HG03575 (cell line): ENCODE measurements at regions not wholly inside any gene's neighbourhood (a gene's known extent, or its start where the extent isn't known, plus 50 kb on each side); places are given as distances from the start of the nearest gene placed in this dataset.

ENCODE experiments used
- ATAC-seq: cut with Tn5 transposase; IDR thresholded peaks from one replicate; pipeline ENCODE4 v1.9.1; 2021; ENCODE audit not compliant: unreplicated experiment, insufficient number of reproducible peaks, low FRiP score; ENCODE audit errors: extremely low read depth

DNA sequence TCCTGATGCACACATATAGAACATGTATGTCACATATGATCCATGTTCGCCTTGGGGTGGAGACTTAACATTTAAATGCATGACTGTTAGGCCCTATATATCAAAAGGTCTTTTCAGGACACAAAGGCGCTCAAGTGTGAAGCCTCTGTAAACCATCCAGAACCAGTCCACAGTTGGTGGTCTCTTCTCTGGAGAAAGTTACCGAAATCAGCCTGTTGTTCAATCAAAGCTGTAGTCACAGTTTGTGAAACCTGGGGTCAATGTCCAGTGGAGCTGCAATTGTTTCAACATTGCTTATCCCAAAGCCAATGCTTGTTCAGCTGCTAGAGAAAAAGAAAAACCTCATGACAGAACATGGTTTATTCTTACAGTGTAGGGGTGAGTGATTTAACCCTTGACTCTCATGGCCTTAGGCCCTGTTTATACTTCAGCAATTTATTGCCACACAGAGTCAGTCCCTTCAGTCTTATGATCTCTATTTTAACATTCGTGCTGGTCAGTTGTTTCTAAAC is 193.6 kb upstream of the CST7 start:
- ATAC-seq, result no peak

DNA sequence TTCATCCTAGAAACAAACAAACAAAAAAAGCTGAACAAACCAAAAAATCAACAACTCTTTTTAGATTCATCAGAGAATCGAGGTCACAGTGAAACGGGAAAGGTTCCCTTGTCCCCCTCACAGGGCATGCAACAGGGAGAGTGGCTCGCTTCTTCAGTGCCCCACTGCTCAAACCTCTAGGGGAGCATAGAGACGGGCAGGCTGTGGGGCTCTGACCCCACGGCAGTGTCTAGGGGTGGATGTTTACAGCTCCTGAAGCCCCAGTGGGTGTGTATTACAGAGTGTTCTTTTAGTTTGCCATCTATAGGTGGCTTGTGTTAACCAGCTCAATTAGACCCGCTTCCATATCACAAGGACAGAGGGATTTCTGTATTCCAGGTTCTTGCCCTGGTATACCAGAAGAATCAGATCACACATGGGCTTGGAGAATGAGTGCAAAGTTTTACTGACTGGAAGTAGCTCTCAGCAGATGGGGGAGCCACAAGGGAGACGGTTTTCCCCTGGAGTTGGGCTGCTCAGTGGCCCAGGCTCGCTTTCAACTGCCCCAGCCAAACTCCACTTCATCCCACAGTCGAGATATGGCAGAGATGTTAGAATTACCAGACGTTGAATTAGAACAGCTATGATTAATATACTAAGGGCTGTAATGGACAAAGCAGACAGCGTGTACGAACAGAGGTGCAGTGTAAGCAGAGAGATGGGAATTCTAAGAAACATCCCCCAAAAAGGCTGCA is 192.6 kb upstream of the CST7 start:
- ATAC-seq, result no peak

DNA sequence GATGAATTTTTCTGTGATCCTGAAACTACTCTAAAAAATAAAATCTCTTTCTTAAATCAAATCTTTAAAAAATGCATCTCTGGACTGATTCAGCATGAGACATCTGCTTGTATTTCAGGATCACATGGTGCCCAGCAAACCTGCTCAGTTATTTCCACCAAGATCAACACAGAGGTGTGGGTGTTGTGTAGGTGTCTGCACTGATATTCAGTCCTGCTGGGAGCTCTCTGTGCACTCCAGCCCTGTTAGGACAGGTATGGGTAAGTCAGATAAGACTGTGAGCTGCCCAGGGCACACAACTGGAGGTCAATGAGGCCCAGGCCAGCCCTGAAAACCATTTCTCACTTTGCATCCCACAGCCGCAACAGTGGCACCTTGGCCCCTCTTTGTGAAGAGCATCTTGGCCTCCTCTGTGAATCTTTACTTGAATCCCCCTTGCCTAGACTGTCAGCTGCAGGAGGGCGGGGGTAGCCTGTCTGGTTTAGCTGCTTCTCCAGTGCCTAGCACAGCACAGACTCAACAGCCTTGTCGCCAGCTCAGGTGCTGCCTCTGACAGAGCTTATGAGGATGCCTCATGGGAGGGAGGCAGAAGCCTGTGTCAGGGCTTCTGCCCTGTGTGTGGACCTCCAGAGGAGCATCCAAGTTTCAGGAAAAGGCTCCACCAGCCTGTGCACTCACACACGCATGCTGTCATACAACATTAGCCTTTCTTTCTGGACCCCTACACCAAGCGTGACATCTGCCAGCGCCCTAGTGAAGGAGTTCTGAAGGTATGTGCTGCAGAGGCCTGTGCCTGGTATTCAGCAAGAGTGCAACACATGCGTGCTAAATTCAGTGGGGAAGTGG is 187.6 kb upstream of the CST7 start:
- ATAC-seq, result no peak

DNA sequence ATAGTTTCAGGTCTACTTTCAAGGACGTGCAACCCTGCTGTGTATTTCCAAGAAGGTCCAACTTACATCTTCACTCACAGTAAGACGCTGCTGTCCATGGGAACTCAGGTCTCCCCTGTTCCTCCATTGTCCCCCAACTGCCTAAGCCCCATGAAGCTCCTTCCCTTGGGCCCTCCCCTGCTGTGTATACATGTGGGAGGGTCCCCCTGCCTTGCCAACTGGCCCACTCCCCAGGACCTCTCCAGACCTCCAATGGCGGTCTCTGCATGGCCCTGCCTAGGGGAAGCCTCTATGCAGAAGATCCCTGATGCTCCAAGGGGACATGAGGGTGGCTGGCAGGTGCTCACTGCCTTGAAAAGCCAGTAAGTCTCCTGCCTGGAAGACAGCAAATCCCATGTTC is 186.7 kb upstream of the CST7 start:
- ATAC-seq, result no peak

DNA sequence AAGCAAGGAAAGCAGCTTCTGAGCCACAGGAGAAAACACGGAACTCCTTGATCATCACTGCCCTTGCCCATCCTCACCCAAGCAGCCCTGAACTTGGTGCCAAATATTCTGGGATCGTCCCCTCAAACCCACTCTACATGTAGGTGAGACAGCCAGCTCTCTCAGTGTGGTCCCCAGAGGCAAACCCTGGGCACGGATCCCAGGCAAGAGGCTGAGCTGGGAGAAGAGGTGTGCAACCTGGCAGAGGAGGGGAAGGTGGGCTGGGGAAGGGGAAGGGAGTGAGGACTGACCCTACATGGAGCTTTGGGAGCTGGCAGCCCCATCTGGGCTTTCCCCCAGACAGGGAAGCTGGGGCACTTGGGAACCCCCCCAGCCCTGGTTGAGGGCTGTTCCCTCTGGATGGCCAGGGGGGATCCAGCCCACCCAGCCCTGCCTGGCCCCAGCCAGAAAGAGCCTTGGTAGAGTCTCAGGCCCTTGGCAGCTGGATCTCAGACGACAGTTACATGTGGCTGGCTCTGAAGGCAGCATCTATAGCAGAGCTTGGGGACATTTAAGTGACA is 186.2 kb upstream of the CST7 start:
- no peak for ATAC-seq

DNA sequence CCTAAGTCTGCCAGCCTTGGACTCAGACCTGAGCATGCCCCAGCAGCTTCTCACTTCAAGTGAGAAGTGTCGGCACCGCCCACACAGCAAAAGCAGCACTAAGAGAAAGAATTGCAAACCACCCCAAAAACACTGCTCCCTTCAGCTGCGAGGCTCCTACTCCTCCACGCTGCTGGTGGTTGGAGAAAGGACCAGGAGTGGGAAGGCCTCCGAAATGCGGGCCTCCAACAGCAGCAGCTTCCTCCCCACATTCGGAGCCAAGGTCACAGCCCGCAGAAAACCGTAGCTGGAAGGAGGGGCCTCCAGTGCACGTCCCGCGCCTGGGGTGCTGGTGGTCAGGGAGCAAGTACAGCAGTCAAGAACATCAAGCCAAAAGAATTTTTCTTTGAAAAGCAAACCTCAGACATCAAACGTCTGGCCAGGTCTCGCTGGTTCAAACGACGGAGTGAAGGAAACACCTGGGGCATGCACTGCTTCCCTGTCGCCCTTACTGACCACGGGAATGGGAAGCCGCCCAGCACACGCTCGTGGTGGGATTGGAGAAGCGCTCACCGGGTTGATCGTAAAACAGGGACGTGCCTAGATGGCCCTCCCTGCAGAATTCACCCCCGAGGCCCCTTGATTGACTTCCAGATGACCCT is 185.6 kb upstream of the CST7 start:
- no peak for ATAC-seq

DNA sequence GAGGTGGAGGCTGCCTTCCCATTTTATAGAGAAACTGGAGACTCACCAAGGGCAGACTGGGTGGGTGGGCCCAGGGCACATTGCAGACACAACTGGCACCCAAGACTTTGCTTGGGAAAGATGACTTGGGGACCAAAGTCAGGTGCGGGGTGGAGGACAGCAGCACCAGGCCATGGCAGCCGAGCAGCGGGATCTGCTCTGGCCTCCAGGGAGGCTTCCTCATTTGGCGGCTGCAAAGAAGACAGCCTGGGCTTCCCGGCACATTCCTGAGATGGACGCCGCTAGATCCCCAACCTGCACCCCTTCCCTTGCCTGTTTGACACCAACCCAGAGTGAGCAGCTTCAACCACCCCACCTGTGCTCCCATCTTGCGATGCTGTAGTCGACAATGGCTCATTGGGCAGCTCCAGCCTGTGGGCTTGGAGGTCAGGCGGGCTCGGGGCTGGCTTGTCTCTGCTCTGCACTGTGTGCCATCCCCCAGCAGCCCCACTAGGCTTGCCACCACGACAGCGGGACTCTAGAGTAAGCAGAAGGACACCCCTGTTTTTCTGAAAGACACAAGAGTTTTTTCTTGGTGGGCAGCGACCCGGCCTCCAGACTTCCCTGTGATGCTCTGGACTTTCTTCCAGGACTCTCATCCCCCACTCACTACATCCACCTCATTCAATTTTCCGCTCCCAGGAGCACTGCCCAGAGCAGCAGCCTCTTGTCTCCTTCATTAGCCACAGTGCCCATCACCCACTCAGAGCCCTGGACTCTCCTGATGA is 184.9 kb upstream of the CST7 start:
- ATAC-seq, result no peak

DNA sequence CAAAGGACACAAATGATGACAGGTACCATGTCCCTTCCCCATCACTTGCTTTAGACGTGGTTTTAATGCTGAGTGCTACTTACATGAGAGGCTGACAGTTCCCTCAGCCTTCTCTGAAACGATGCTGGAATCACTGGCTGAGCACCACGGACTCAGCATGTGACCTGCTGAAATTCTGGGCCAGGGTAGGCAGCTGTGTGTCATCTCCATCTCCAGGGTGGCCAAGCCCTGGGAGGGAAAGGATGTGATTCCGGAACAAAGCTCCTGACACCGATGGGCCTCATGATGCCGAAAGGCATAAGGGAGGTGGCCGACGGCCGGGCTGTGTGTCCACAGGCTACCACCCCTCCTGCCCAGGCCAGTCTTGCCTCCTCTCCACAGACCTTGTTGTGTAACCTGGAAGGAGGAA is 184.3 kb upstream of the CST7 start:
- ATAC-seq, result no peak

DNA sequence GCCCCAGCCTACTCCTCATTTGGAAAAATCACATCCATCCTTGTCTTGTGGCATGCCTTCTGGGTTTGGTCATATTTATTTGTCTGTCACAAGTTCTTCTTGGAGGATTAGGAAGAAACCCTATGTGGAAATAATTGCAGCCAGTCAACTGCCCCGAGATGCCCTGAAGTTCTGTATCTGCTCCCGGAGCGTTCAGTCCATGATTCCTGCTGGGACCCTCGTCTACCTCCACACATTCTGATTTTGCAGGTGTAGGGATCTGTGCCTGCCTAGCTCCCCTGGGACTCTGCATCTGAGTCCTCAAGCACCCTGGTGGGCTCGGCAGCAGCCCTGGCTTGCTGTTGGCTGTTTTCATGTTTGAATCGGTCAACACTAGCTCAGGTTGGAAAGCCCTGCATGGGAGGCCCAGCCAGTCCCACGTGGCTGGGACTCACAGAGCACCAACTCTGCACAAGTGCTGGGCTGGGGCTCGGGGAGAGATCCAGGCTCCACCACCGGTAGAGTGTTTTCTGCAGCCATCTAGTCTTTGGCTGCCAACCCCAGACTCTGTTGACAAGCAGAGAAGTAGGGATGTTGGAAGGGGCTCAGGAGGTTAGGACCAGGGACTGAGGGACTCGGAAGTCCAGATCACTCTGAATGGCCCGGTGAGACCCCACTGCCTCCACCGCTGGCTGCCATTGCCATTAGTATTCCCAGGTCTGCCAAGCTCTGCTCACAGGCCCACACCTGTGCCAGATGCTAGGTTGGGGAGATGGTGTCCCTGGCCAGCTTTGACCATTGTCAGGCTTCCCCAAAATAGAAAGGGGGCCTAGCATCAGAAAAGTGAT is 183.5 kb upstream of the CST7 start:
- no peak for ATAC-seq

DNA sequence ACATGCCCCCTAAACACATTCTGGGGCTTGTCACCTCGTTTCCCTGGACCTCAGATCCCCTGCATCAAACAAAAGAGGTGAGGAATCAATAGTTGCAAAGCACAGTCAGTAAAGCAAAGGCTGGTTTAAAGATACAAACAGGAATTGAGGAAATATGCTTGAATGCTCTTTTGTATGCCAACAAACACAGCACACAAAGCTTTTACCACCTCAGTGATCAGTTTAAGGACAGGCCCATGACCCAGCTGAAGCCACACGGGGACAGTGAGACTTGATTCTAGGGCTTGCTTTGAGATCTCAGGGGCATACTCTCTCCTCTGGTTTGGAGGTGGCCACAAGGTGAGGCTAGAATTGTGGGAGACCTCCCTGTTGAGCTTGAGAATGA is 182.9 kb upstream of the CST7 start:
- ATAC-seq, result no peak

DNA sequence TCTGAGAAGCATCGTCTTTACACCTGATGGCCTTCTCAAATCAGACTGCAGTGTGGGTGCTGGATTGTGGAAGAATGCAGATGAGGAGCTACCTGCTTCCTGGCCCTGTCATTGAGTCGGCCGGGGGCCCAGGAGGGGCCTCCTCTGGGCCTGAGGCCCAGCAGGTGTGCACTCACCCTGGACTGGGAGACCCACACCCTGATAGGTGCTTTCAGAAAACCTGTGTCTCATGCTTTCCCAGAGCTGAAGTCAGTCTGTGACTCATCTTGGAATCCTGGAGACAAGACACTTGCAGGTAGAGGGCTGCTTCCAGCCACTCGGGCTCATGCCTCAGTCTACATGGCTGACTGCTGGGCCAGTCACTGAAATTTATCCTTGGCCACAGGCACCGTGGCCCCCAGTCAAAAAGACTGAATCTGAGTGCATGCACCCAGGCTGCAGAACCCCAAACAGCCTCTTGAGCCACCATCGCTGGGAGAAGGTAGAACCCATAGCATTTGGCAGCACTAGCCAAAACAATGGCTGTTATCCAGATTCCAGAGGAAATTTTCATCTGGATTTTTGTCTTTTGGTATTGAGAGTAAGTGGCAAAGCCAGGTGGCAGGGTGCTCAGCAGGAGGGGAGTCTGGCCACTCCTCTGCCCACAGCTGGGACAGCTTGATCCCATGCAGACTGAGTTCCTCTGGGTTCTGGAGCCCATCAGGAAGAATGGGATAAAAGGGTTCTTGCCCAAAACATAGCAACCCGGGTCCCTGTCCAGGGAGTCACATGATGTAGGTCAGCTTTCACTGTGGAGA is 182.0 kb upstream of the CST7 start:
- ATAC-seq, result no peak

DNA sequence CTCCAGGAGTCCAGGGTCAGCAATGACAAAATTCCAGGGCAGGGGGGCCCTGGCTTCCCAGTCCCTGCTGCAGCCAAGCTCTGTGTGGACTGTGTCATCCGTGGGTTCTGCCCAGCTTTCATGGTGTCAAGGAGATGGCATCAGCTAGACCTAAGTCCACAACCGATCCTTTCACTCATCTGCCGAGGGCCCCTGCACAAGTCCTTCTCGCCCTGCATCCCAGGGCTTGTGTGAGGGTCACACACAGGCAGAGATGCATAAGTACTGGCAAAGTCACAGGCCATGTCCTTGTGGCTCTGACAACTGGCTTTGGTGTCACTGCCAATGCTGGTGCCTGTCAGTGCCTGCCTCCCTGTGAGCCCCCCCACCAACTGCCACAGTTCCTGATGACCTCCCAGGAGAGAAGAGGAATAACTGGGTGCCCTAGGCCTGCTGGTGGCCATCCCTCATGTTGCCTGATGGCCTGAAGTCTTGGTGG is 181.4 kb upstream of the CST7 start:
- no peak for ATAC-seq

DNA sequence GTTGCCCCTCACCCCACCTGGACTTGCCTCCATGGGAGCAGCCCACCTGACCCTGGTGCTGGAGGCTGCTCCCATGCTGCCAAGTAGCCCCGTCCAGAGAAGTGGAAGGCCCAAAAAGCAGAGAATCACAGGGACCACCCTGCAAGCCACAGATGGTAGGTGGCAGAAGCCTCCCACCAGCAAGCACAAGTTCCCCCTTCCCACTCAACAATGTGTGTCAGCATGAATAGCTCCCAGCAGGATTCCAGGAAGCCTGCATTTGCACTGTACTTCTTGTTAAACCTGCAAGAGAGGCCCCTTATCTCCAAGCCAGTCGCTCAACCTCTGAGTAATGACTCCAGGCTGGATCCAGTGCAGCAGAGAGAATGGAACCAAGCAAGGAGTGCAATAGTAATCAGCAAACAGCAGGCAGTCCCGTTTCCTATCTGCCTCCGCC is 180.8 kb upstream of the CST7 start:
- ATAC-seq, result no peak

DNA sequence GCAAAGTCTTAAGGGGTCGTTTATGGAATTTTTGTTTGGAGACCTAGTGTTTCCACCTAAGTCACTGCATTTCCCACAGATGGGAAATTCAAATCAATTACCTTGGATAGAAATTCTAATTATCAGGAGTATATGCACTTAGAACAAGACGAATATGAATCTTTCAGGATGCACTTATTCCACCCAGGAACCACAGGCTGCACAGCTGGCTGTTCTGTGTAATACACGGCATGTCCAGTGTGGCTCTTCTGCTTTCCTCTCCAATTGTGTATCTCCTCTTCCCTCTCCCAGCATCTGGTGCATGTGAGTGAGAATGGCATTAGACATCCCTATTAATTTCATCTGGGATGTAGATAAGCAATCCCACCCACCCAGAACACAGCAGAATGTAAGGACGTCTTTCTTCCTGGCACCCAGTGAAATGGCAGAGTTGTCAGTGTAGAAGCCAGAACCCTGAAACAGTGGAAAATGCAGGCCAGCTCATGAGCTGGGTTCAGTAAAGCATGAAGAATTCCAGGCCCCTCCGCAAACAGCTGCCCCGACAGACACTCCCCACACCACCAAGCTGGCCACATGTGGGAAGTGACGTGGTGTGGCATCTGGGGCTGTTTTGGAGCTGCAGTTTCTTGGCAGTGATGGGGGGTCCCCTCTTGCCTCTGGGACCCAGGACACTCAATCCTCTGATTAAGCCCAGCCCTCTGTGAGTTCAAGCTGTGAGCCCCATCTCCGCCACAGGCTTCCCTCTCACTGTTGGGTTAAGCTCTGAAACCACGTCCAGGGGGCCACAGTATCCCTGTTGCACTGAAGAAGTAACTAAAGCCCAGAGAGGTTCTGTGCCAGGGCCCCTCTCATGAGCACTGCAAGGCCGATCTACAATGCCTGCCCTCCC is 180.1 kb upstream of the CST7 start:
- no peak for ATAC-seq

DNA sequence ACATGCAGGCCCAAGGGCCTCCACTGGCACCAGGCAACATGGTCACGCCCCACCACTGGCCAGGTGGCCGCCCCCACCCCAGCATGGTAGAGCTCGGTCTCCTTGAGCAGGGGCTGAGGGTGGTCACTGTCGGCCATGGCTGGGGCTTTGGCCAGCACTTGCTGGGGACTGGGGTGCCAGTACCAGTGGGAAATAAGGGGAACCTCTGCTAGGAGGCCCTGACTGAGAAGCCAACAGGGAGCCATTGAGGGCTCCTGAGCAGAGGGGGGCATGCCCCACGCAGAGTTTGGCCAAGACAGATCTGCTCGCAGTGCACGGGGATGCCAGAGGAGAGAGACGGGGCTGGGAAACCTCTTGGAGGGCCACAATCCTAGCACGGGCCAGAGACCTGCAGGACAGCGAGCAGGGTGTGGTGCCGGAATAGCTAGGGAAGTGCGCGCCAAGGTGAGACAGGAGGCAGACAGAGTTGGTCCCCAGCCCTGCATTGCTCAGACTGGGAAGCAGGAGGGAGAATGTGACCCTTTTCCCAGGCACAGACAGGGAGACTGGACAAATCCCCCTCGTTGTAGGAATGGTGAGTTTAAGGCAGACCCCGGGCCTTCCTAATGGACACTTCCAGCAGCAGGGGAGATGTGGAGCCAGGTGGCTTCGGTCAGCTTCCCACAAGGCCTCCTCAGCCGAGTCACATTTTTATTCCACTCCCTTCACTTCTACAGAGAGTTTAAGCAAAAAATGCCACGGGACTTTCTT is 179.0 kb upstream of the CST7 start:
- ATAC-seq, result no peak
